ENCODE measurements at regions not wholly inside any gene's neighbourhood (a gene's known extent, or its start where the extent isn't known, plus 50 kb on each side); places are given as distances from the start of the nearest gene placed in this dataset.

GRCh38 chr1:58397187-58397820 lies 149.2 kb downstream of the OMA1 start:
- H3K27ac Mint-ChIP-seq = no peak overlapping the region
- no peaks in the 10 kb centered on the region for H3K4me1 Mint-ChIP-seq (ENCODE audit: low read depth)
- H3K27me3 Mint-ChIP-seq = no peaks in the 10 kb centered on the region

GRCh38 chr1:58396150-58396549 lies 150.4 kb downstream of the OMA1 start:
- Mint-ChIP-seq H3K36me3 (ENCODE audit: low read depth) (no peaks in the 10 kb centered on the region), H3K27me3 (no peaks in the 10 kb centered on the region), H3K4me3 (no peak overlapping the region), H3K27ac (no peak overlapping the region), H3K9me3 (no peaks in the 10 kb centered on the region), H3K4me1 (ENCODE audit: low read depth) (no peaks in the 10 kb centered on the region)

More at GRCh38 chr1:58397187-58397820, 149.2 kb downstream of the OMA1 start:
- no peaks in the 10 kb centered on the region for H3K36me3 Mint-ChIP-seq (ENCODE audit: low read depth)
- no peak overlapping the region for H3K4me3 Mint-ChIP-seq
- no peaks in the 10 kb centered on the region for H3K9me3 Mint-ChIP-seq

GRCh38 chr1:58395355-58395754 lies 151.2 kb downstream of the OMA1 start:
- H3K36me3 Mint-ChIP-seq (ENCODE audit: low read depth) = no peaks in the 10 kb centered on the region

GRCh38 chr1:58392083-58392482 lies 154.4 kb downstream of the OMA1 start:
- no peaks in the 10 kb centered on the region for H3K4me1 Mint-ChIP-seq (ENCODE audit: low read depth)
- H3K27me3 Mint-ChIP-seq = no peaks in the 10 kb centered on the region

More at GRCh38 chr1:58395355-58395754, 151.2 kb downstream of the OMA1 start:
- H3K27me3 Mint-ChIP-seq = no peaks in the 10 kb centered on the region
- H3K27ac Mint-ChIP-seq = no peak overlapping the region
- no peaks in the 10 kb centered on the region for H3K4me1 Mint-ChIP-seq (ENCODE audit: low read depth)
- no peaks in the 10 kb centered on the region for H3K9me3 Mint-ChIP-seq
- H3K4me3 Mint-ChIP-seq = no peak overlapping the region

GRCh38 chr1:58391514-58391913 lies 155.0 kb downstream of the OMA1 start:
- Mint-ChIP-seq H3K27me3 (no peaks in the 10 kb centered on the region), H3K4me3 (no peak overlapping the region)

More at GRCh38 chr1:58392083-58392482, 154.4 kb downstream of the OMA1 start:
- no peaks in the 10 kb centered on the region for H3K9me3 Mint-ChIP-seq
- no peak overlapping the region for H3K4me3 Mint-ChIP-seq
- H3K27ac Mint-ChIP-seq = no peak overlapping the region
- H3K36me3 Mint-ChIP-seq (ENCODE audit: low read depth) = no peaks in the 10 kb centered on the region

GRCh38 chr1:58391056-58391455 lies 155.5 kb downstream of the OMA1 start:
- Mint-ChIP-seq H3K27me3 (no peaks in the 10 kb centered on the region), H3K4me1 (ENCODE audit: low read depth) (no peaks in the 10 kb centered on the region), H3K4me3 (no peak overlapping the region), H3K36me3 (ENCODE audit: low read depth) (no peaks in the 10 kb centered on the region), H3K27ac (no peak overlapping the region), H3K9me3 (no peaks in the 10 kb centered on the region)

More at GRCh38 chr1:58391514-58391913, 155.0 kb downstream of the OMA1 start:
- Mint-ChIP-seq H3K36me3 (ENCODE audit: low read depth) (no peaks in the 10 kb centered on the region), H3K9me3 (no peaks in the 10 kb centered on the region), H3K27ac (no peak overlapping the region), H3K4me1 (ENCODE audit: low read depth) (no peaks in the 10 kb centered on the region)

GRCh38 chr1:58390091-58390490 lies 156.4 kb downstream of the OMA1 start:
- Mint-ChIP-seq H3K4me3 (no peak overlapping the region), H3K27me3 (no peaks in the 10 kb centered on the region), H3K27ac (no peak overlapping the region), H3K4me1 (ENCODE audit: low read depth) (no peaks in the 10 kb centered on the region), H3K9me3 (no peaks in the 10 kb centered on the region), H3K36me3 (ENCODE audit: low read depth) (no peaks in the 10 kb centered on the region)

- Mint-ChIP-seq H3K27me3 (no peaks in the 10 kb centered on the region), H3K36me3 (ENCODE audit: low read depth) (no peaks in the 10 kb centered on the region), H3K4me3 (no peak overlapping the region), H3K27ac (no peak overlapping the region), H3K4me1 (ENCODE audit: low read depth) (no peaks in the 10 kb centered on the region), H3K9me3 (peaks cover 11% of the 10 kb centered on the region)
These were observed 166.2 kb downstream of the OMA1 start for GRCh38 chr1:58380345-58380744.

- Mint-ChIP-seq H3K27me3 (no peaks in the 10 kb centered on the region), H3K4me1 (ENCODE audit: low read depth) (no peaks in the 10 kb centered on the region), H3K4me3 (no peak overlapping the region), H3K9me3 (peaks cover 1% of the 10 kb centered on the region), H3K27ac (no peak overlapping the region), H3K36me3 (ENCODE audit: low read depth) (peaks cover 8% of the 10 kb centered on the region)
These were observed 179.3 kb downstream of the OMA1 start for GRCh38 chr1:58367217-58367616.

- Mint-ChIP-seq H3K4me3 (no peak overlapping the region), H3K36me3 (ENCODE audit: low read depth) (no peaks in the 10 kb centered on the region), H3K4me1 (ENCODE audit: low read depth) (no peaks in the 10 kb centered on the region), H3K9me3 (no peaks in the 10 kb centered on the region), H3K27ac (no peak overlapping the region), H3K27me3 (no peaks in the 10 kb centered on the region)
These were observed 181.2 kb downstream of the OMA1 start for GRCh38 chr1:58365328-58365727.

GRCh38 chr1:58363585-58363984 lies 182.9 kb downstream of the OMA1 start:
- H3K9me3 Mint-ChIP-seq = no peaks in the 10 kb centered on the region
- no peak overlapping the region for H3K27ac Mint-ChIP-seq
- H3K27me3 Mint-ChIP-seq = no peaks in the 10 kb centered on the region
- H3K4me3 Mint-ChIP-seq = no peak overlapping the region
- no peaks in the 10 kb centered on the region for H3K4me1 Mint-ChIP-seq (ENCODE audit: low read depth)
- no peaks in the 10 kb centered on the region for H3K36me3 Mint-ChIP-seq (ENCODE audit: low read depth)

- Mint-ChIP-seq H3K9me3 (no peaks in the 10 kb centered on the region), H3K4me3 (no peak overlapping the region), H3K27ac (no peak overlapping the region), H3K27me3 (no peaks in the 10 kb centered on the region), H3K36me3 (ENCODE audit: low read depth) (no peaks in the 10 kb centered on the region), H3K4me1 (ENCODE audit: low read depth) (no peaks in the 10 kb centered on the region)
These were observed 185.4 kb downstream of the OMA1 start for GRCh38 chr1:58361134-58361533.

GRCh38 chr1:58358346-58358745 lies 188.2 kb downstream of the OMA1 start:
- no peaks in the 10 kb centered on the region for H3K9me3 Mint-ChIP-seq
- no peak overlapping the region for H3K4me3 Mint-ChIP-seq
- H3K27me3 Mint-ChIP-seq = no peaks in the 10 kb centered on the region
- no peaks in the 10 kb centered on the region for H3K4me1 Mint-ChIP-seq (ENCODE audit: low read depth)
- H3K36me3 Mint-ChIP-seq (ENCODE audit: low read depth) = no peaks in the 10 kb centered on the region
- no peak overlapping the region for H3K27ac Mint-ChIP-seq

GRCh38 chr1:58356402-58356801 lies 190.1 kb downstream of the OMA1 start:
- H3K9me3 Mint-ChIP-seq = no peaks in the 10 kb centered on the region
- no peaks in the 10 kb centered on the region for H3K27me3 Mint-ChIP-seq
- H3K27ac Mint-ChIP-seq = no peak overlapping the region
- H3K4me1 Mint-ChIP-seq (ENCODE audit: low read depth) = no peaks in the 10 kb centered on the region
- no peak overlapping the region for H3K4me3 Mint-ChIP-seq
- no peaks in the 10 kb centered on the region for H3K36me3 Mint-ChIP-seq (ENCODE audit: low read depth)

- Mint-ChIP-seq H3K27me3 (no peaks in the 10 kb centered on the region), H3K9me3 (peaks cover 4% of the 10 kb centered on the region), H3K36me3 (ENCODE audit: low read depth) (no peaks in the 10 kb centered on the region), H3K4me3 (no peak overlapping the region), H3K27ac (no peak overlapping the region), H3K4me1 (ENCODE audit: low read depth) (no peaks in the 10 kb centered on the region)
These were observed 193.4 kb downstream of the OMA1 start for GRCh38 chr1:58353168-58353567.

GRCh38 chr1:58352476-58353092 lies 193.9 kb downstream of the OMA1 start:
- H3K9me3 Mint-ChIP-seq = peaks cover 4% of the 10 kb centered on the region
- no peak overlapping the region for H3K4me3 Mint-ChIP-seq
- no peaks in the 10 kb centered on the region for H3K27me3 Mint-ChIP-seq
- H3K27ac Mint-ChIP-seq = no peak overlapping the region
- no peaks in the 10 kb centered on the region for H3K36me3 Mint-ChIP-seq (ENCODE audit: low read depth)
- no peaks in the 10 kb centered on the region for H3K4me1 Mint-ChIP-seq (ENCODE audit: low read depth)
